OCI-LY3 (cell line): ENCODE measurements at regions not wholly inside any gene's neighbourhood (a gene's known extent, or its start where the extent isn't known, plus 50 kb on each side); places are given as distances from the start of the nearest gene placed in this dataset.

Experiments
- H2AFZ ChIP-seq: fragments of 200-600, 300-600 bp; shearing (Covaris generic); 2 replicates; pipeline ENCODE4 v1.6.0; 2014; ENCODE audit warnings: antibody characterized with exemption, low read depth, low read length
- H3K27ac ChIP-seq: fragments of 200-600, 300-600 bp; sonication (generic); 2 replicates; pipeline ENCODE4 v1.5.1; 2014; ENCODE audit warnings: mild to moderate bottlenecking, low read length, moderate library complexity, mixed read lengths
- H3K27me3 ChIP-seq: fragments of 200-600, 300-600 bp; sonication (generic); 2 replicates; pipeline ENCODE4 v1.6.1; 2014; ENCODE audit warnings: low read depth, low read length, mixed read lengths
- H3K36me3 ChIP-seq: fragments of 200-600, 300-600 bp; sonication (generic); replicated peaks from 2 replicates; pipeline ENCODE3; 2014; ENCODE audit warnings: low read depth, low read length, mixed read lengths
- H3K4me1 ChIP-seq: fragments of 300-600, 200-600 bp; sonication (generic); 2 replicates; pipeline ENCODE4 v1.6.1; 2014; ENCODE audit warnings: low read length, mixed read lengths
- H3K4me2 ChIP-seq: fragments of 200-600, 300-600 bp; sonication (generic); 2 replicates; pipeline ENCODE4 v1.6.1; 2014; ENCODE audit warnings: low read length, mixed read lengths
- H3K4me3 ChIP-seq: fragments of 300-600, 200-600 bp; sonication (generic); 2 replicates; pipeline ENCODE4 v1.5.1; 2014; ENCODE audit warnings: antibody characterized with exemption, mild to moderate bottlenecking, low read length, moderate library complexity
- H3K79me2 ChIP-seq: fragments of 300-600, 200-600 bp; shearing (Covaris generic); 2 replicates; pipeline ENCODE4 v1.6.1; 2014; ENCODE audit warnings: mild to moderate bottlenecking, low read length, mixed read lengths
- H3K9ac ChIP-seq: fragments of 300-600, 200-600 bp; shearing (Covaris generic); 2 replicates; pipeline ENCODE4 v1.6.0; 2014; ENCODE audit warnings: mild to moderate bottlenecking, low read length, moderate library complexity
- H3K9me3 ChIP-seq: fragments of 200-600, 300-600 bp; shearing (Covaris generic); 2 replicates; pipeline ENCODE4 v1.6.1; 2014; ENCODE audit warnings: low read length, mixed read lengths; ENCODE audit not compliant: insufficient read depth
- H4K20me1 ChIP-seq: fragments of 200-600, 300-600 bp; sonication (generic); 2 replicates; pipeline ENCODE4 v1.6.1; 2016; ENCODE audit warnings: low read length, mixed read lengths; ENCODE audit not compliant: insufficient read depth
- CTCF ChIP-seq: fragments of 200-600, 300-600 bp; sonication (generic); IDR thresholded peaks from 2 replicates; pipeline ENCODE4 v1.5.1; 2014; ENCODE audit warnings: antibody characterized with exemption, low read length, low read depth
- EZH2phosphoT487 ChIP-seq: fragments of 200-600 bp; shearing (Covaris generic); IDR thresholded peaks from 2 replicates; pipeline ENCODE4 v1.6.1; 2018; ENCODE audit warnings: antibody characterized with exemption, mixed run types, low read depth

GRCh38 chr3:188001093-188001492 is 152.9 kb upstream of the LPP start:
- peaks cover 13% of the 10 kb centered on the region; the same call in 1 of the 2 replicates for H3K9me3 ChIP-seq
- H3K4me2 ChIP-seq = no peak overlapping the region
- H2AFZ ChIP-seq = no peak overlapping the region
- TF ChIP-seq EZH2phosphoT487 = no peak
- no peak for TF ChIP-seq CTCF
- no peaks in the 10 kb centered on the region for H3K36me3 ChIP-seq
- no peak overlapping the region for H3K4me3 ChIP-seq
- H3K27me3 ChIP-seq = peaks cover 9% of the 10 kb centered on the region
- no peak overlapping the region for H3K27ac ChIP-seq
- no peaks in the 10 kb centered on the region for H3K4me1 ChIP-seq
- H3K79me2 ChIP-seq = no peaks in the 10 kb centered on the region
- H3K9ac ChIP-seq = no peak overlapping the region
- no peaks in the 10 kb centered on the region for H4K20me1 ChIP-seq

GRCh38 chr3:188001926-188002325 is 152.0 kb upstream of the LPP start:
- H3K9ac ChIP-seq = no peak overlapping the region
- no peaks in the 10 kb centered on the region for H4K20me1 ChIP-seq
- H3K27me3 ChIP-seq = peaks cover 7% of the 10 kb centered on the region
- no peaks in the 10 kb centered on the region for H3K79me2 ChIP-seq
- H3K27ac ChIP-seq = no peak overlapping the region
- H2AFZ ChIP-seq = no peak overlapping the region
- H3K4me1 ChIP-seq = no peaks in the 10 kb centered on the region
- TF ChIP-seq EZH2phosphoT487 (no peak), CTCF (no peak)
- no peak overlapping the region for H3K4me2 ChIP-seq
- no peak overlapping the region for H3K4me3 ChIP-seq
- H3K9me3 ChIP-seq = peaks cover 13% of the 10 kb centered on the region; the same call in 1 of the 2 replicates
- H3K36me3 ChIP-seq = no peaks in the 10 kb centered on the region

- no peaks in the 10 kb centered on the region for H3K36me3 ChIP-seq
- H3K4me3 ChIP-seq = no peak overlapping the region
- H3K27ac ChIP-seq = no peak overlapping the region
- no peak overlapping the region for H3K9ac ChIP-seq
- no peak for TF ChIP-seq EZH2phosphoT487
- no peak for TF ChIP-seq CTCF
- H3K9me3 ChIP-seq = peaks cover 13% of the 10 kb centered on the region; the same call in 1 of the 2 replicates
- H3K4me1 ChIP-seq = no peaks in the 10 kb centered on the region
- H3K79me2 ChIP-seq = no peaks in the 10 kb centered on the region
- H3K27me3 ChIP-seq = peaks cover 4% of the 10 kb centered on the region; the same call in 1 of the 2 replicates
- H4K20me1 ChIP-seq = no peaks in the 10 kb centered on the region
- no peak overlapping the region for H3K4me2 ChIP-seq
- no peak overlapping the region for H2AFZ ChIP-seq
Measured at GRCh38 chr3:188002626-188003138, 151.3 kb upstream of the LPP start.

- Histone ChIP-seq H3K27me3 (no peaks in the 10 kb centered on the region; the same call in 1 of the 2 replicates), H3K9me3 (peaks cover 13% of the 10 kb centered on the region; the same call in 1 of the 2 replicates), H3K4me2 (no peak overlapping the region), H3K4me1 (no peaks in the 10 kb centered on the region), H4K20me1 (no peaks in the 10 kb centered on the region), H3K36me3 (no peaks in the 10 kb centered on the region), H2AFZ (no peak overlapping the region), H3K9ac (no peak overlapping the region), H3K27ac (no peak overlapping the region), H3K4me3 (no peak overlapping the region), H3K79me2 (no peaks in the 10 kb centered on the region)
- TF ChIP-seq EZH2phosphoT487 = no peak
- no peak for TF ChIP-seq CTCF
Measured at GRCh38 chr3:188003188-188004171, 150.5 kb upstream of the LPP start.
